ENCODE measurements at regions not wholly inside any gene's neighbourhood (a gene's known extent, or its start where the extent isn't known, plus 50 kb on each side); places are given as distances from the start of the nearest gene placed in this dataset.

DNA sequence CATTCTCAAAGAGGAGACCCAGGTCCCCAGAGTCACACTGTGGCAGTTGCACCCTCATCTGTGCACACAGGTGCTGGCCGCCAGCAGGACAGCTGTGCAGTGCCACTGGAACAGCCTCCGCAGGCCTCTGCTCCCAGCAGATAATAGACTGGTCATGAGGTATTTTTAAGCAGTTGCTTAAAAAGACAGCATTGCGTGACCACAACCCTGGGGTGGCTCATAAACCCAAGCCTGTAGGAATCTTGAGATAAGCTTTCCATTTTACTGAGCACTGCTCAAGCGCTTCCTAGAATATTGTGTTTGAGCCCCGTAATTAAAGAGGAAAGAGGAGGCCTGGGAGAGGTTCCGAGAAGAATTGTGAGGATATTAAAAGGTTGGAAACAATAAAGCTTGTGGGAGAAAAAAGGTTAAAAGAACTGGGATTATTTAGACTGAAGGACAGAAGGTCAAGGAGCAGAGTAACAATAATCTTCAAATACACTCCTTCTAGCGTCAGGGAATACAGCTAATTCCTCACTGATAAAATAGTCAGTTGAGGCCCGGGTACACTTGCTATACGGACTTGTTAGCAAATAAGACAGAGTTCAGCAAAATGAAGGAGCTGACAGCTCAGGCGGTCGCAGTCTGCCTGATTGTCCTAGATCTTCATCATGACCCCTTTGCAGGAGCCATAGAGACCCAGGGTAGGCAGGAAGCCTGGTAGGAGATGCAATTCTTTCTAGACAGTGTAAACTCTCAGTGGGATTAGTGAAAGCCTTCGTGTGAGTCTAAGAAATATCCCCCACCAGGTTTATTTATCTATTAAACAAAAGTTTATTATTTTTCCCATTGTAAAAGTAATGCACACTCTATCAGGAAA is 86.2 kb upstream of the KIT start (continued):
- TF ChIP-seq, protein P1, sequence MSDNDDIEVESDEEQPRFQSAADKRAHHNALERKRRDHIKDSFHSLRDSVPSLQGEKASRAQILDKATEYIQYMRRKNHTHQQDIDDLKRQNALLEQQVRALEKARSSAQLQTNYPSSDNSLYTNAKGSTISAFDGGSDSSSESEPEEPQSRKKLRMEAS (CRISPR knock-in tag; IDR thresholded peaks at IDR 0.05) = peak; percentile 64
- peak; percentile 97 for TF ChIP-seq EP300 (IDR thresholded peaks at IDR 0.05; ENCODE audit: low read length)

DNA sequence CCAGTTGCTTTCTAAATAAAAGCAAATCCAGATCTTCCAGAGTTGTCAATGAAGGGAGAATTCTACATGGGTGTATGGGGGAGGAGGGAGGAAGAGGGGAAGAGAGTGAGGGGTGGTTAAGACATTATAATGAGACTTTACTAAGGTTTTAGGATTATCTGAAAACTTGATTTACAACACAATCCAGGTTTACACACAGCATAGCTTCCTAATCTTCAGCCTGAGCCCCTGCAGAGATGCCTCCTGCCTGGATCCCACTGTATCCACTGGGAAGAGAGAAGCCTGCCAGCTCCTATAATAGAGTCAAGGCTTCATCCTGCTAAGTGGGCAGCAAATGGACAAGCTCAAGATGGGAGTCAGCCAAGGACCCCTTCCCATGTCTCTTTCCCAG is 85.6 kb upstream of the KIT start:
- POLR2A ChIA-PET = interaction anchor here (1.0 to 1.4 kb wide), 4 partner anchors 12 to 157 kb away, joined by 3 read pairs; no protein-coding TSS in a partner anchor
- TF ChIP-seq ZBTB11 (CRISPR knock-in tag; IDR thresholded peaks at IDR 0.05) (no peak), ZFX (CRISPR knock-in tag; IDR thresholded peaks at IDR 0.05) (no peak), MTA2 (IDR thresholded peaks at IDR 0.05; ENCODE audit: low read depth) (no peak), ZNF445 (CRISPR knock-in tag; IDR thresholded peaks at IDR 0.05; ENCODE audit: low read depth) (no peak), ILK (tag; IDR thresholded peaks at IDR 0.05; ENCODE audit: borderline replicate concordance, low read depth) (no peak), NUFIP1 (IDR thresholded peaks at IDR 0.05; ENCODE audit: partially characterized antibody) (no peak), PTRF (tag; IDR thresholded peaks at IDR 0.05) (no peak), RBM15 (IDR thresholded peaks at IDR 0.05; ENCODE audit: insufficient read depth, low read length) (no peak)
- TF ChIP-seq, protein P2, sequence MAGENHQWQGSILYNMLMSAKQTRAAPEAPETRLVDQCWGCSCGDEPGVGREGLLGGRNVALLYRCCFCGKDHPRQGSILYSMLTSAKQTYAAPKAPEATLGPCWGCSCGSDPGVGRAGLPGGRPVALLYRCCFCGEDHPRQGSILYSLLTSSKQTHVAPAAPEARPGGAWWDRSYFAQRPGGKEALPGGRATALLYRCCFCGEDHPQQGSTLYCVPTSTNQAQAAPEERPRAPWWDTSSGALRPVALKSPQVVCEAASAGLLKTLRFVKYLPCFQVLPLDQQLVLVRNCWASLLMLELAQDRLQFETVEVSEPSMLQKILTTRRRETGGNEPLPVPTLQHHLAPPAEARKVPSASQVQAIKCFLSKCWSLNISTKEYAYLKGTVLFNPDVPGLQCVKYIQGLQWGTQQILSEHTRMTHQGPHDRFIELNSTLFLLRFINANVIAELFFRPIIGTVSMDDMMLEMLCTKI (IDR thresholded peaks at IDR 0.05; ENCODE audit: partially characterized antibody) = no peak
- TF ChIP-seq, protein P3, sequence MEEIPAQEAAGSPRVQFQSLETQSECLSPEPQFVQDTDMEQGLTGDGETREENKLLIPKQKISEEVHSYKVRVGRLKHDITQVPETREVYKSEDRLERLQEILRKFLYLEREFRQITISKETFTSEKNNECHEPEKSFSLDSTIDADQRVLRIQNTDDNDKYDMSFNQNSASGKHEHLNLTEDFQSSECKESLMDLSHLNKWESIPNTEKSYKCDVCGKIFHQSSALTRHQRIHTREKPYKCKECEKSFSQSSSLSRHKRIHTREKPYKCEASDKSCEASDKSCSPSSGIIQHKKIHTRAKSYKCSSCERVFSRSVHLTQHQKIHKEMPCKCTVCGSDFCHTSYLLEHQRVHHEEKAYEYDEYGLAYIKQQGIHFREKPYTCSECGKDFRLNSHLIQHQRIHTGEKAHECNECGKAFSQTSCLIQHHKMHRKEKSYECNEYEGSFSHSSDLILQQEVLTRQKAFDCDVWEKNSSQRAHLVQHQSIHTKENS (CRISPR knock-in tag; IDR thresholded peaks at IDR 0.05) = no peak

More for the DNA sequence above, 85.6 kb upstream of the KIT start:
- no TSS peak for BruUV-seq (replicated peaks)
- no peaks in the 10 kb centered on the region for H4K20me1 ChIP-seq (replicated peaks; ENCODE audit: control insufficient read depth, insufficient read depth, low read length)
- H3K4me3 ChIP-seq = no peak overlapping the region
- H3K36me3 ChIP-seq (ENCODE audit: control insufficient read depth, insufficient read depth, low read length) = no peaks in the 10 kb centered on the region
- no peak for ATAC-seq
- no peaks in the 10 kb centered on the region for H3K9me1 ChIP-seq (ENCODE audit: control insufficient read depth, insufficient read depth, low read length)
- peak overlapping the region; percentile 76; the same call in 1 of the 3 replicates for H3K27ac ChIP-seq (ENCODE audit: extremely low read depth, low read depth, low read length)
- intact Hi-C loops (cut with micrococcal nuclease) = loop anchor here (5.0 kb wide), 1 partner anchor 85 kb away; the partner anchor contains the start of gene KIT
- 0 out of 2 replicates have a peak, but pooled peaks cover 3% of the 10 kb centered on the region for H3K9me3 ChIP-seq (replicated peaks; ENCODE audit: control insufficient read depth, insufficient read depth, low read depth, low read length)
- no peaks in the 10 kb centered on the region for H3K27me3 ChIP-seq (ENCODE audit: control insufficient read depth in 2 of 2, insufficient read depth in 2 of 2, low read length in 2 of 2)
- no peak overlapping the region for H3K4me2 ChIP-seq (ENCODE audit: insufficient read depth, low read length)
- no peak for FAIRE-seq
- CTCF ChIA-PET (ENCODE audit: low intra/inter-chr PET ratio) = no interaction called here
- in situ Hi-C loops (cut with MboI) = no loop called here
- H2AFZ ChIP-seq (ENCODE audit: low read depth, low read length) = peak overlapping the region; percentile 67; the same call in 1 of the 2 replicates
- DNase-seq (ENCODE audit: extremely low read depth in 1 of 4, low spot score in 3 of 4) = no peak
- no peaks in the 10 kb centered on the region for H3K79me2 ChIP-seq (ENCODE audit: control insufficient read depth, insufficient read depth, low read length)
- no peak overlapping the region for H3K9ac ChIP-seq (ENCODE audit: insufficient read depth in 1 of 2, low read depth in 2 of 2, low read length in 2 of 2)
- peaks cover 15 to 45% of the 10 kb centered on the region in 2 experiments for H3K4me1 ChIP-seq (replicated peaks in 1 of 2; ENCODE audit: control insufficient read depth in 2 of 2, insufficient read depth in 2 of 2, low read length in 2 of 2)
